GM19455 (cell line): ENCODE measurements at regions not wholly inside any gene's neighbourhood (a gene's known extent, or its start where the extent isn't known, plus 50 kb on each side); places are given as distances from the start of the nearest gene placed in this dataset.
A peak's percentile ranks its signal among the peaks of the same experiment; 100 is the strongest.

Source experiments
- ATAC-seq: cut with Tn5 transposase; IDR thresholded peaks from one replicate; pipeline ENCODE4 v1.9.1; 2021; ENCODE audit not compliant: unreplicated experiment

DNA sequence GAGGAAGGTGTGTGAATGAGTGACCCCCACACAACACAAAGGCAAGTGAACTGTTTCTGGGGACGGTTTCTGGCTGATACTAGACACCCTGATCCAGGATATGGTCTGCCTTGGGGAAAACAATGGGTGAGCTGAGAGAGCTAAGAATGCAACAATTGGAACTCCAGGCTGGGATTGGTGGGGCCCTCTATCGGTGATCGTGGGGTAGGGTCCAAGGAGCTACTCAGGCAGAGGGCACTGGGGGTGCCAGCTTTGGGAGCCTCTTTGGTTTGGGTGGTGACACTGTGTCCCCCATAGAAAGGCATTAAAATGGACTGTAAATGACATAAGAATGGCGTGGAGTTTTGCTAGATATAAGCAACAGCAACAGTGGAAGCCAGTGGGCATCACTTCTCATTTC lies 439.1 kb downstream of the DMAC1 start:
- no peak for ATAC-seq

DNA sequence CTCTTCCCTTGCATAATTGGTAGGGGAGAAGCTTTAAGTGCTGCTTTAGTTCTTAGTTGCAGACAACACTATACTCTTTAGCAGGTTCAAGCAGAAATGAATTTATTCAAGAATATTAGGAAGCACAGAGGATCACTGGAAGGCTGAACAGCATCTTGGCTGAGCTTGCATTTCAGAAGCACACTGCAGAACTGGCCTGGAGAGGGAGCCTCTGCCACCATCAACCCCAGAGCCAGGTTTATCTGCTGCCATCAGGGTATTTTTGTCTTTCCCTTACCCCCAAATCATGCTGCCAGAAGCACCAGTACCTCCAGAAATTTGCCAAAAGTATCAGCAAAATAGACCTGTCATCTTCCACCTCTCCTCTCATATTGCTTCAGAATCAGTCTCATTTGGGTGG lies 440.7 kb downstream of the DMAC1 start:
- no peak for ATAC-seq

DNA sequence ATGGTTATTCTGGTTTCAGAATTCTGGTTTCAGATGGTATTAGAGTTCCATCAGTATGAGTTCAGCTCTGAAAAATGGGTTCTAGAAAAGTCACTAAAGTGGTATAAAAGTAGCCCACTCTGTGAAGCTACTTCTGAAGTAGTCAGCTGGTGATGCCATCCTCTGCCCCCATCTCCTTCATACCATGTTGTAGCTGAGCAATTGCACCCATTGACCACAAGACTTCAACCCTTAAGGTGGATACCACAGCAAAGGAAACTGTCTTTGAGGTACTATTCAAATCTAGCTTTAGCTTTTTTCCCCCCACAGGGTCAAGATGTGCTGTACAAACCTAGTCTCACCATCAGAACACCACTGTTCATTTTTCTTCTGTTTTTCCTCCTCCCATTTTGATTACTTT lies 444.9 kb downstream of the DMAC1 start:
- ATAC-seq = no peak

DNA sequence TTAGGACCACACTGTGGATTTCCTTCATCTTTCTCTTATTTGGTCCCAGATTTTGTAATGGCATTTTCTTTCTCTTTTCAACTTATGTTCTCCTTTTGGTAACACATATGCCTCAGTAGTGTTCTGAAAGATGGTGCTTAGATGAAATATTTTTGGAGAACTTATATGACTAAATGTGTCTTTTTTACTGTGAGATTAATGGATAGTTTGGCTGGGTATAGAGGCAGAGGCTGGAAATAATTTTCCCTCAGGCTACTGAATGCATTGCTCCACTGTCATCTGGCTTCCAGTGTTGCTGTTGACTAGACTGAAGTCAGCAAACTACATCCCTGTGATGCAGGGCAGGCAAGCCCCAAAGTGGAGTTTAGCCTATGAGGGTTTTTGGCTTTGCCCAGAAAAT lies 450.9 kb downstream of the DMAC1 start:
- no peak for ATAC-seq

DNA sequence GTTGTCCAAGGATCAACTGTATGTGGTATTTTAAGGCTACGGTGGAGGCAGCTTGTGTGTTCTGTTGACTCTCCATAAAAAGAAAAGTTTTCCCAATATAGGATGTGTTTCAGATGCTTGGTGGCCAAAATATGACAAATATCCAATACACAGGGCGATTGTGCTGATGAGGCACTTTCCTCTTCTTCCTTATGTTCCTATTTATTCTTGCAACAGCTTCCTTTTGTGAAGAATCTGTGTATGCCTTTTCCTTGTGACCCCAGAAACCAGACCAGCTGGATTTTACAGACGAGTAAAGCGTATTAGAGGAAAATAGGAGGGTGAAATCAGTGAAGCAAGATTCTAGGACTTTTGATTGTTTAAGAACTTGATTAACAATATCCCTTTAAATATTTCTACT lies 452.0 kb downstream of the DMAC1 start:
- ATAC-seq = no peak

DNA sequence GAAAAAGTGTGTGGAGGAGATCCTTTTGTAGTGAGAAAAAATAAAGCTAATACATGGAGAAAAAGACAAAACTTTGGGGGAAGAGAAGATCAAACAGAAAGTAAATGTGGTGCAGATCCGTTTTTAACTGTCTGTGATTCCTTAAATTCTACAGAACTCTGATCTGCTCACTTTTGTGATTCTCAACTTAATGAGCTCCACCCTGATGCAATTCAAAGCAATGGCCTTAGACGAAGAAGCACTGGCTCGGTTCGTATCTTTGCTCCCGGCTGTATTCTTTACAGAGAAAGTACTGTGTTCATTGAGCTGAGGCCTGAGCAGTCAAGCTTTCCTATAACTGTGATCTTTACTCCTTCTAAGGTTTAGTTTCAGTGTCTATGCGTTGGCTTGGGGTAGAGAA lies 453.4 kb downstream of the DMAC1 start:
- no peak for ATAC-seq

DNA sequence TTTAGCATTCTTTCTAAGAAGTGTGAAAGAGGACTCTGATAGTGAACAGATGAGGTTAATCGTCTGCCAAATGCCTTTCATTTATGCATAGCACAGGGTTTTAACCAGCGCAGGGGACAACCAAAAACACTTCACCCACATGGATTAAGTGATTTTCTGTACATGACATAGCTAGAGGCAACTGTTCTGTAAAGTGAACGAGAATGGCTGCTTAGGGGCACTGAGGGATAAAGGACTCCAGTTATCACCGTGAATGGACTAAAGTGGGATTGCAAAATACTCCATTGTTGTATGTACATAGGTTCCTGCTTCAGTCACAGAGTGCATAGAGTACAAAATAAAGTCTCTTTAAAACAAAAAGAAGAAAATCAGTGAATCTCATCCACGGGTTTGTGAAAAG lies 456.8 kb downstream of the DMAC1 start:
- ATAC-seq = no peak

DNA sequence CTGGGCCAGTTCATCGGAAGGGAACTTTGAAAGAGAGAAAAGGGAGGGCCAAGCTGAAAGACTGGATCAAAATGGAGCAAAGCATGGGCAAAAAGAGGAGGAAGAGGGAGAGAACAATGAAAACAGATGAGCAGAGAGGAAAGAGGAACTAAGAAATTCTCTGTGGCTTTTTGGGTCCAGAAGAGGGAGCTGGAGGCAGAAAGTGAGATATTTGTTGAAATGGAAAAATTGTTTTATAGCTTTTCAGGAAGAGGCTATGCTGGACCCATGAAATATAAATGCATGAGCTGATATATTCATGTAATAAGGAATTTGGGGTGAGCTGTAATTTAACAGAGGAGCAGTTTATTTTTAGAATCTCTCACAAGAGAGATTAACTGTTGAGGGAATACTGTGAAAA lies 457.3 kb downstream of the DMAC1 start:
- ATAC-seq = peak; percentile 69

DNA sequence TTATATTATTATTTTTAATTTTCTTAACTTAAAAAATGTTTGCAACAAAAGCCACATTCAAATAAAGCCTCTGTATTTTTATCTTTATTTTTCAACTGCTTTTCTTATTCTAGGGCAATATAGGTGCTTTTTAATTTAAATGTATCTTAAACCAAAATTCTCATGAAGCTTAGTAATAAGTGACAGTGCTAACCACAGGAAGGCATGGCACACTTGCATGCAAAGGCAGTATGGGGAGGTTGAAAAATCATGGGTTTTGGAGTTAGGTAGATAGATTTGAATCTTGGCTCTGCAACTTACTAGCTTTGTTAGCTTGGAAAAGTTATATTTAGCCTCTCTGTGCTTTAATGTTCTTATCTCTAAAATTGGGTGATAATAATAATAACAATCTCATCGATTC lies 458.0 kb downstream of the DMAC1 start:
- ATAC-seq = no peak

DNA sequence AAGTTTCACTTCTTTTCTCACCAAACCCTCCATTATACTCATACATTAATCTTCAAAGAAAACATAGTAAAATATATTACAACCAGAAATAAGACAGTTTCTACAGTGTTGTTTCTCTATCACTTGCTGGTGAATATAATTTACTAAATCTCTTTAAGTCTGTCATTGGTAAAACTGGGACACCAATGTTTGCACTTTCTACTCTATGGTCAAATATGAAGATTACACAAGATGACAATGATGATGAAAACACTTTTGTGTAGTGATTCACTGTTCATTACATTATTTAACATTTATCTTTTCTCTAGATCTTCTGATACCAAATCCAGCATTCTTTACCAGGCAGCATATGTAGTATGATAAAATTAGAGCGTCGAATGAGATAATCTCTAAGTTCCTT lies 459.1 kb downstream of the DMAC1 start:
- no peak for ATAC-seq

DNA sequence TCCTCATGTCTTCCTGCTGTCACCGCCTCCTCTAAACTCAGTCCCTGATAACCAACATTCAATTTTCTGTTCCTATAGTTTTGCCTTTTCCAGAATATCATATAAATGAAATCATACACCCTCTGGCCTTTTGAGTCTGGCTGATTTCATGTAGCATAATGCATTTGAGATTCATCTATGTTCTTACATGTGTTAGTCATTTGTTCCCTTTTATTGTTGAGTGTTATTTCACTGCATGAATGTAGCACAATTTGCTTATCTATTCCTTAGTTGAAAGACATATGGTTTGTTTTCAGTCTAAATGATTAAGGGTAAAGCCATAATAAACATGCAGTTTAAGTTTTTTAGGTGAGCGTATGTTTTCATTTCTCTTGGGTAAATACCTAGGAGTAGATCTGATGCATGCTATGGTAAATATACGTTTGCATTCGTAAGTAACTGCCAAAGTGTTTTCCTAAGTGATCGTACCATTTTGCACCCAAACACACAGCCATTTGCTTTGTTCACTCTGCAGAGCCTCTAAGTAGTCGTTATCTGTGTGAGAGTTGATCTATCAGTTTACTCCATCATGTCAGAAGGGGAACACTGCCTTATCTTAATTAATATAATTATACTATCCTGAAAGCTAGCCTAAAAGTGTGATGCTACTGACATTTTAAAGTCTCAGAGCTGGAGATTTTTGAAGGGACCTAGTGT lies 460.8 kb downstream of the DMAC1 start:
- ATAC-seq = no peak

DNA sequence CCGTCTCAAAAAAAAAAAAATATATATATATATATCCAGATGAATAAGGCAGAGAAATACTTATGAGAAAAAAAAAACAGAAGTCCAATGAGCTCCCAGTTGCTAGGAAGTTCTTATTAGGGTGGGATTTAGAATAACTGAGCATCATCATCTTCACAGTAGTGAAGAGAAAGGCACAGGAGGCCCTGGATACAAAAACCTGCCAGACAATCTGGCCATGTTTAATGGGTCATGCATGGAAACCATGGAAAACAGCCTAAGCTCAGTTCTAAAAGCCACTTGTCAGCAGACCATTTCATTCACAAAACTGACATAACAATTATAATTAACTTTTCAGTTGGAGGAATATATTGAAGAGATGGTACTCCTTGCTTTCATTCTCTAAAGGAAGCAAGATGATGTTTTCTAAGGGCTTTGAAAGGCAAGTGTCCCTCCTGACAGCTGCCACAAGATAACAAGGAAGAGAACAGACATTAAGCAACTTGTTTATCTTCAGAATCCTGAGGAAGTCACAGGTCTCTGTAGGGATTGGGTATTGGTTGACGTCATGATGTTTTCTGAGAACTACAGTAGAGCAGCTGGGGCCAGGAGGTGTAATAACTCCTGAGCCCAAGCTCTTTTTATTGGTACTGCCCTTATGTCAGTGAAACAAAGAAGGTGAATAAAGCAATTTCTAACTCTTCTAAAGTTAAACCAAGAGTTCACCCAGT lies 463.1 kb downstream of the DMAC1 start:
- ATAC-seq = no peak

DNA sequence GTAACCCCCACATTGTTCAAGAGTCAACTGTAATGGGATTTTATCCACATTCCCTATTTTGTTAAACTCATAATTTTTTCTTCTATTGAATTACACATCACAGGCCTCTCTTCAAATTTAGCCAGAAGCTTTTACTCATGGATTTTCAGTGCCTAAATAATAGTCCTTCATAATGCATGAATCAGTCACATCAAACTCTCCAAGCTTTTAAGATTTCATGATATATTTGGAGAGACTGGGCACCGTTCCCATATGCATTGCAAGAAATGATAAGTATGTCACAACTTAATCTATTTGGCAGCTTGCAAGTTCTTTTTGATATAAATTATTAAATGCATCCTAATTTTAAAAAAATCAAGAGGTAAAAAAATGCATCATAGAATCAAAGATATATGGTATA lies 465.9 kb downstream of the DMAC1 start:
- no peak for ATAC-seq

DNA sequence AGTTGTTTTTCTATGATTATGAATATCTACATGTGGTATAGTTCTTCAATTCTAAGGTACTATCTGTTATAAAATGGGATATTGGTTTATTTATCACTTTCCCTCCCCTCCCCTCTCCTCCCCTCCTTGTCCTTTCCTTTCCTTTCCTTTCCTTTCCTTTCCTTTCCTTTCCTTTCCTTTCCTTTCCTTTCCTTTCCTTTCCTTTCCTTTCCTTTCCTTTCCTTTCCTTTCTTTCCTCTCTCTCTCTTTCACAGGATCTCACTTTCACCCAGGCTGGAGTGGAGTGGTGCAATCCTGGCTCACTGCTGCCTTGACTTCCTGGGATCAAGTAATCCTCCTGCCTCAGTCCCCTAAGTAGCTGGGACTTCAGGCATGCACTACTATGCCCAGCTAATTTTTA lies 466.8 kb downstream of the DMAC1 start:
- ATAC-seq = no peak

DNA sequence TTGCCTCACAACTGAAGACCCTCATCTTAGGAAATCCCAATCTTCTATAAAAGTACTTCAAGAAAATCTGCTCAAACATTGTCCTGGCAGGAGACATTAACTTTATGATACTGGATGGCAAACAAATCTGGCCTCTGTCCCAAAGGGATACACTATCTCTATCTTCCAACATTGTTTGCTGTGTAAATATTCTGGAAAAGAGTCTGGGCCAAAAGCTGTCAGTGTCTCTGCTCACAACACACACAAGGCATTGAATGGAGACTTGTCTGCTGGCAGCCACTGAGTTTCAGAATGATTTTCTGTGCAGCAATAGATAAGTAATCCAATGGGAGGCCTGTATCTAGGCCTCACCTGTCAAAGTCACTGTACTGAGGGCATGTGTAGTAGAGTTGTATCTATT lies 471.1 kb downstream of the DMAC1 start:
- no peak for ATAC-seq

DNA sequence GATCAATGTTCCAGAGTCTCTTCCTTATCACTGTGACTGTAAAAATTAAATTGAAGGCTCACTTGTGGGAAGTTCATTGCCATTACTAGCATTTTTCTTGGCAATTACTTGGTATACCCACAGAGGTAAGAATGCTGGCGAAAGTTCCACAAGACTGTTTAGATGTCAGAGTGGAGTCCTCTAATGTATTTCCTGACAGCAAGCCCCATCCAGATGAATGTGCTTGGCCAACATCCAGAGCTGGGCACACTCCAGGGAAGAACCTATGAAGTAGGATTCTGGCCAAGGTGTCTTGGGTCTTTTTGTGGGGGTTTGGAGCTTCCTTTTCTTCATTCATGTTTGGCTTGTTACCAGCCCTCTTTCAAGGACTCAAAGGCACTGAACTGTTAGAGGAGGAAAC lies 473.6 kb downstream of the DMAC1 start:
- ATAC-seq = no peak

DNA sequence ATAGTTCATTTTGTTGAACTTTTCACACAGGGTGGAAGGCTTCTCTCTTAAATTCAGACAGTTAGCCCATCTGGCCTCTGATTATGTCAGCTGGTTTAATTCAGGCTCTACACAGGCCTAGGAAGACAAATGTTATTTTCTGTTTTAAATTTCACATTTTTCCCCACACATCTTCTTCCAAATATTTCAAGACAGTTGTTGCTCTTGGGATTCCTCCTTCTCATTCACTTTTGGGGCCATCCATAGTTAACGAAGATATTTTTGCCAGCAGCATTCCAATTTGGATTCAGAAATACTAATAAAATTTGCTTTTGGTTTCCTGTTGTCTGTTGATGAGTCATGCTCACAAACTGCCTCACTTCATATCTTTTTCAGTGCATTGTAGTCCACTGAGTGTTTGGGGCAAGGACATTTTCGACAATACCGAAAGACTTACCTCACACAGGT lies 475.4 kb downstream of the DMAC1 start:
- no peak for ATAC-seq

DNA sequence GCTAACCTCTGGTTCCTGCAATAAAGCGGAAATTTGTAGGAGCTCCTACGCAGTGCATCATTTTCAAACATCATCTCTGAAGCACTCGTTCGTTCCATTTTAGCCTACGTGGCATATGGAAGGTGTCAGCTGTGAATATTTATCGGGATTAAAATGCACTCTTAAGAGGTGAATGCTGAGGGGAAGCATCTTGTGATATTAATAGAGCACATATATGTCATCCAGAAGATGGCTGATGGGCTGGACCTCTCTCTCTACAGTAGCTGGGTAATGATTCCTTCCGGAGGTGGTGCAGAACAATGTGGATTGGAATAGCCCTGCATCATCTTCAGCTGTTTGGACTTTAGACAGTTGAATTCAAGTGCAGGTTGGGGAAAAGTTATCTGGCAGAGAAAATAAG lies 478.7 kb downstream of the DMAC1 start:
- no peak for ATAC-seq

DNA sequence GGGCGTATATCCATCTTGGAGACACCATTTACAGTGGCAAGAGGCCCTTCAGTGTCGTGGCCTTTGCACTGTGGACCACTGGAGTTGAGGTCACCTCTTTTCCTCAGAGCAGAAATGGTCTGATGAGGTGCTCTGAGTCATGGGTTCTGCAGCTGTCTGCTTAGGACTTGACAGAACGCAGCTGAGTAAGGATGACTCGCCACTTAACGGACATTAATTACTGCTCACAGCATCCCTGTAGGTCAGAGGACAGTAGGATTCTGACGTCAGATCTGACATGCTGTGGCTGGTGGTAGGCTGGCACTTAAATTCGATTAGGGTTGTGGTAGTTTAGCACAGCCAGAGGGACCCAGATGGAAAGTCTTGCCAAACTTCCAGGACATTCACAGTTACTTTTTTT lies 479.4 kb downstream of the DMAC1 start:
- ATAC-seq = no peak

DNA sequence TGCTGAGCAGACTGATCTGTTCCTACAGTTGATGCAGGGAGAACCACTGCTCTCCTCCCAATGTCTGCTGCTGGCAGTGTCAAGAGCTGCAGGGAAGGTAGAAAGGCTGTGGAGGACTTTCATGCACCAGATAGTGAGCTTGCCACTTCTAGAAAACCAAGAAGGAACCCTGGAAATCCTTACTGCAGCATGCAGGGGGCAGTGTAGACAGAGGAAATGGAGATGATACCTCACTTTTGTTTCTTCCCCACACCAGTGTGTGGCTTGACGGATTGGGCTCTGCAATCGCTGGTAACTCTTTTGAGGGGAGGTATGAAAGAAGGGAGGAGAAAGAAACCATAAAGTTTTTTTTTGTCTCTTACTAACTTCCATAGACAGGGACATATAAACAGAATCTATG lies 480.7 kb downstream of the DMAC1 start:
- no peak for ATAC-seq

DNA sequence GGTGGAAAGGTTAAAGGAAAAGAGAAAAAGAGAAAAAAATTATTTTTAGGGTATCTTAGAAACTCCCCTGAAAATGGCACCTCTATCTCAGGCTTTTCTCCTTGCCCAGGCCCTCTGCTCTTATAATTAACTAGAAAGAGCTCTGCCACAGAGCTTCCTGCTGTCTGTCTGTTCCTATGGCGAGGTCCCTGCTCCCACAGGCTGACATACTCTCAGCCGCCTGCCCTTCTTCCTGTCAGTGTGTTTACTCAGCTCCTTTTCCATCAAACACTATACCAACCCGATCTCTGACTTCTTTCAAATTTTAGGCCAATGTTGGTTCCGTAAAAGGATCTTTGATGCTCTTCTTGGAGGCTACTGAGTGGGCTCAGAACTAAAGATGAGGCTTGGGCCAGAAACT lies 482.6 kb downstream of the DMAC1 start:
- ATAC-seq = no peak

DNA sequence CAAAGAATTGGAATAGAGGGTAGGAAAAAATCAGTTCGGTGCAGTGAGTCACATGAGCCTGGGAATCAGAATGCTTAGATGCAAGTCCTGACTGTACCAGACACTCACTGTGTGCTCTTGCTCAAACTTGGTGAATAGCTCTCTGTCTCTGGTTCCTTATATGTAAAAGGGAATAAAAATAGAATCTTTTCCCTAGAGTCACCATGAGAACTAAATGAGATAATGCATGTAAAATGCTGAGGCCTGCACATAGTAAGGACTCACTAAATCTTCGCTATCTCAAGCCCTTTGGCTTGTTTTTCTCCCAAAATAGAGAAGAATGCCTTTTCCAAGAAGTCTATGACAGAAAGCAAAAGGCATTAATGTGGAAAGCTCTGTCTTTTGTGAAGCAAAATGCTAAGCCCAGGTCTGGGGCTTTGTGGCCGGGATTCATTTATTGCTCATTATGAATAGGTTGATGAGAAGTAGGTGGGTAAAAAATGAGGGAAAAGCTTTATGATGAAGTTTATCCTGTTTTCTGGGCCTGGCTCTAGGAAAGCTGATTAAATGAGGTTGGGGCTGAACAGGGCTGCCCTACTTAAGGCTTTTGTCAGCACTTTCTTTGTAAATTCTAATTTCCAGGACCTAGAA lies 483.3 kb downstream of the DMAC1 start:
- ATAC-seq = no peak
